Liver (tissue), 8 donors: ENCODE measurements at regions not wholly inside any gene's neighbourhood (a gene's known extent, or its start where the extent isn't known, plus 50 kb on each side); places are given as distances from the start of the nearest gene placed in this dataset.

ENCODE experiments used
- DNase-seq: peaks from one replicate; pipeline ENCODE4 v3.0.0-alpha.2; 2017; ENCODE audit warnings: low spot score
- H3K27ac ChIP-seq, 2 donors: one replicate each; pipeline ENCODE4 v1.7.0; 2013; ENCODE audit warnings: inconsistent platforms in 2 of 2, low read length in 2 of 2, control low read depth in 1 of 2, low read depth in 1 of 2, mild to moderate bottlenecking in 1 of 2
- H3K27me3 ChIP-seq, 4 donors: one replicate each; pipeline versions ENCODE4 v1.6.1 to v1.7.0; 2013; ENCODE audit warnings: low read length in 3 of 4, inconsistent platforms in 1 of 4, mild to moderate bottlenecking in 1 of 4, moderate library complexity in 1 of 4; ENCODE audit not compliant: control insufficient read depth in 4 of 4, insufficient read depth in 4 of 4
- H3K36me3 ChIP-seq, 4 donors: one replicate each; pipeline versions ENCODE4 v1.6.1 to v1.7.0; 2013; ENCODE audit warnings: low read length in 3 of 4, mild to moderate bottlenecking in 3 of 4, low read depth in 1 of 4, moderate library complexity in 1 of 4; ENCODE audit not compliant: control insufficient read depth in 4 of 4, insufficient read depth in 3 of 4
- H3K4me1 ChIP-seq, 4 donors: one replicate each; pipeline versions ENCODE4 v1.6.1 to v1.7.0; 2013; ENCODE audit warnings: low read length in 3 of 4, mild to moderate bottlenecking in 3 of 4, moderate library complexity in 1 of 4; ENCODE audit not compliant: control insufficient read depth in 4 of 4, insufficient read depth in 4 of 4
- H3K4me3 ChIP-seq, 3 donors: one replicate each; pipeline versions ENCODE4 v1.6.1 to v1.7.0; 2013; ENCODE audit warnings: low read length in 3 of 3, control low read depth in 1 of 3, low read depth in 1 of 3, mild to moderate bottlenecking in 1 of 3
- H3K9ac ChIP-seq, 2 donors: one replicate each; pipeline ENCODE4 v1.7.0; 2013; ENCODE audit warnings: low read length in 2 of 2, mild to moderate bottlenecking in 2 of 2, moderate library complexity in 2 of 2, control low read depth in 1 of 2, low read depth in 1 of 2
- H3K9me3 ChIP-seq, 4 donors: one replicate each; pipeline versions ENCODE4 v1.6.1 to v1.7.0; 2013; ENCODE audit warnings: low read length in 3 of 4; ENCODE audit not compliant: control insufficient read depth in 4 of 4
- ATF3 ChIP-seq: IDR thresholded peaks from 2 replicates; pipeline ENCODE4 v1.6.1; 2016; ENCODE audit warnings: antibody characterized with exemption
- EGR1 ChIP-seq, 2 donors: IDR thresholded peaks; 2 replicates each; pipeline ENCODE4 v1.6.1; 2016 to 2018; ENCODE audit warnings: antibody characterized with exemption in 2 of 2, low read depth in 2 of 2
- FOXA1 ChIP-seq: IDR thresholded peaks from 2 replicates; pipeline ENCODE4 v1.6.1; 2016; ENCODE audit warnings: antibody characterized with exemption
- FOXA2 ChIP-seq: IDR thresholded peaks from 2 replicates; pipeline ENCODE4 v1.6.1; 2016; ENCODE audit warnings: antibody characterized with exemption
- HNF4A ChIP-seq, 2 donors: conservative IDR thresholded peaks; 2 replicates each; pipeline ENCODE4 v1.6.1; 2016; ENCODE audit warnings: antibody characterized with exemption in 2 of 2, mild to moderate bottlenecking in 2 of 2
- HNF4G ChIP-seq: IDR thresholded peaks from 2 replicates; pipeline ENCODE4 v1.6.1; 2016; ENCODE audit warnings: antibody characterized with exemption
- JUND ChIP-seq, 2 donors: IDR thresholded peaks; 2 replicates each; pipeline ENCODE4 v1.6.1; 2016; ENCODE audit warnings: antibody characterized with exemption in 2 of 2
- MAX ChIP-seq: IDR thresholded peaks from 2 replicates; pipeline ENCODE4 v1.6.1; 2016; ENCODE audit warnings: antibody characterized with exemption
- NR2F2 ChIP-seq: IDR thresholded peaks from 2 replicates; pipeline ENCODE4 v1.6.1; 2016; ENCODE audit warnings: antibody characterized with exemption
- RAD21 ChIP-seq, 2 donors: IDR thresholded peaks; 2 replicates each; pipeline ENCODE4 v1.6.1; 2016; ENCODE audit warnings: antibody characterized with exemption in 2 of 2, mild to moderate bottlenecking in 2 of 2
- REST ChIP-seq: IDR thresholded peaks from 2 replicates; pipeline ENCODE4 v1.6.1; 2016; ENCODE audit warnings: antibody characterized with exemption, mild to moderate bottlenecking
- RXRA ChIP-seq, 2 donors: IDR thresholded peaks; 2 replicates each; pipeline ENCODE4 v1.6.1; 2017 to 2018; ENCODE audit warnings: antibody characterized with exemption in 2 of 2, mild to moderate bottlenecking in 1 of 2
- SP1 ChIP-seq: IDR thresholded peaks from 2 replicates; pipeline ENCODE4 v1.6.1; 2018; ENCODE audit warnings: antibody characterized with exemption, mild to moderate bottlenecking
- TAF1 ChIP-seq: conservative IDR thresholded peaks from 2 replicates; pipeline ENCODE4 v1.6.1; 2016; ENCODE audit warnings: antibody characterized with exemption, mild to moderate bottlenecking
- YY1 ChIP-seq: IDR thresholded peaks from 2 replicates; pipeline ENCODE4 v1.6.1; 2016; ENCODE audit warnings: antibody characterized with exemption, mild to moderate bottlenecking
- ZBTB33 ChIP-seq: IDR thresholded peaks from 2 replicates; pipeline ENCODE4 v1.6.1; 2016; ENCODE audit warnings: antibody characterized with exemption
- WGBS: extraction: QIAGEN DNeasy Blood & Tissue Kit; methylation state at CpG from one replicate; pipeline ENCODE4 v1.1.7; 2013; 5-methylcytosine and 5-hydroxymethylcytosine counted together
- TF ChIP-seq, protein P1 (sequence below): fragments of 150-350 bp; IDR thresholded peaks from 2 replicates; pipeline ENCODE4 v1.5.1; 2017; ENCODE audit warnings: improper control_type of control experiment, low read depth, low read length; ENCODE audit not compliant: missing input control
- donor health status: healthy.
- donor health status: healthy.
- donor health status: healthy.
- donor health status: healthy.
- donor health status: healthy.

GRCh38 chr4:108317377-108317776, 148.6 kb upstream of the LEF1 start:
- TF ChIP-seq FOXA2 (no peak), ATF3 (no peak), RXRA (IDR thresholded peaks at IDR 0.05) (no peak), EGR1 (IDR thresholded peaks at IDR 0.05; ENCODE audit: low read depth in 2 of 2) (no peak), HNF4G (no peak), REST (no peak), MAX (no peak), ZBTB33 (no peak), TAF1 (no peak), SP1 (no peak), YY1 (no peak), JUND (IDR thresholded peaks at IDR 0.05) (no peak), FOXA1 (no peak), NR2F2 (no peak)
- TF ChIP-seq, protein P1, sequence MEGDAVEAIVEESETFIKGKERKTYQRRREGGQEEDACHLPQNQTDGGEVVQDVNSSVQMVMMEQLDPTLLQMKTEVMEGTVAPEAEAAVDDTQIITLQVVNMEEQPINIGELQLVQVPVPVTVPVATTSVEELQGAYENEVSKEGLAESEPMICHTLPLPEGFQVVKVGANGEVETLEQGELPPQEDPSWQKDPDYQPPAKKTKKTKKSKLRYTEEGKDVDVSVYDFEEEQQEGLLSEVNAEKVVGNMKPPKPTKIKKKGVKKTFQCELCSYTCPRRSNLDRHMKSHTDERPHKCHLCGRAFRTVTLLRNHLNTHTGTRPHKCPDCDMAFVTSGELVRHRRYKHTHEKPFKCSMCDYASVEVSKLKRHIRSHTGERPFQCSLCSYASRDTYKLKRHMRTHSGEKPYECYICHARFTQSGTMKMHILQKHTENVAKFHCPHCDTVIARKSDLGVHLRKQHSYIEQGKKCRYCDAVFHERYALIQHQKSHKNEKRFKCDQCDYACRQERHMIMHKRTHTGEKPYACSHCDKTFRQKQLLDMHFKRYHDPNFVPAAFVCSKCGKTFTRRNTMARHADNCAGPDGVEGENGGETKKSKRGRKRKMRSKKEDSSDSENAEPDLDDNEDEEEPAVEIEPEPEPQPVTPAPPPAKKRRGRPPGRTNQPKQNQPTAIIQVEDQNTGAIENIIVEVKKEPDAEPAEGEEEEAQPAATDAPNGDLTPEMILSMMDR, result no peak
- 87% methylated on average over 1 of the region's 1 CpG for WGBS
- no peaks in the 10 kb centered on the region for H3K36me3 ChIP-seq

GRCh38 chr4:108315694-108316093, 147.0 kb upstream of the LEF1 start:
- WGBS, result 79% methylated on average over 3 of the region's 3 CpGs
- Histone ChIP-seq H3K9me3 (no peaks in the 10 kb centered on the region), H3K36me3 (no peaks in the 10 kb centered on the region), H3K4me1 (no peaks in the 10 kb centered on the region), H3K27ac (no peak overlapping the region), H3K4me3 (no peak overlapping the region), H3K27me3 (no peaks in the 10 kb centered on the region), H3K9ac (no peak overlapping the region)
- TF ChIP-seq EGR1 (IDR thresholded peaks at IDR 0.05; ENCODE audit: low read depth in 2 of 2) (no peak), HNF4G (no peak), TAF1 (no peak), MAX (no peak), RAD21 (IDR thresholded peaks at IDR 0.05) (no peak), FOXA1 (no peak), YY1 (no peak), HNF4A (conservative IDR thresholded peaks at IDR 0.05) (no peak), REST (no peak)
- no peak for DNase-seq

More at GRCh38 chr4:108317377-108317776, 148.6 kb upstream of the LEF1 start:
- Histone ChIP-seq H3K9ac (no peak overlapping the region), H3K27ac (no peak overlapping the region), H3K27me3 (no peaks in the 10 kb centered on the region), H3K4me3 (no peak overlapping the region), H3K4me1 (no peaks in the 10 kb centered on the region), H3K9me3 (no peaks in the 10 kb centered on the region)
- DNase-seq, result no peak
